Cardiac septum (tissue), 1 donor: ENCODE measurements at regions not wholly inside any gene's neighbourhood (a gene's known extent, or its start where the extent isn't known, plus 50 kb on each side); places are given as distances from the start of the nearest gene placed in this dataset.
"Not testable (repeated sequence)": the region's sequence is repeated elsewhere in the genome, so short reads cannot be mapped to it uniquely, and the experiment has no call there.

Experiments
- DNase-seq: peaks from one replicate; pipeline ENCODE4 v3.0.0-alpha.2; 2020; ENCODE audit warnings: low spot score
- intact Hi-C: fragments of 100-400 bp; cut with DNase I; formaldehyde crosslinking; loops from one replicate; pipeline ENCODE4 v1.14.0; 2022
- donor health status: DM: no; HTN: no; CAD: no.

DNA sequence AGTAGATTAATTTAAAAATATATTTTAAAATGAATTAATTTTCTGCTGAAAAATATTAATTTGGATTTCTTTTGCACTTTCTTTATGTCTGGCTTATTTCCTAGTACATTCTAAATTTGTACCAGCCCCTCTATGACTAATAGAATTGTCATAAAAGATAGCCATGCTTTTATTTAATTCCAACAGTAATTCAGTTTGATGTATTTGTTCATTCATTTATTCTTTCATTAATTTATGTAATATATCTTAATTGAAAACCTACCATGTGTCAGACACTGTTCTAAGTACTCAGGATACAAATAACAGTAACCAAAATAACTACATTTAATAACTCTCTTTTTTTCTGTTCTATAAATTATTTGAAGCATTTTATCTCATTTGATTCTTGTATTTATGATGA is 264.0 kb upstream of the CCDC179 start:
- intact Hi-C loops, result no loop called here

DNA sequence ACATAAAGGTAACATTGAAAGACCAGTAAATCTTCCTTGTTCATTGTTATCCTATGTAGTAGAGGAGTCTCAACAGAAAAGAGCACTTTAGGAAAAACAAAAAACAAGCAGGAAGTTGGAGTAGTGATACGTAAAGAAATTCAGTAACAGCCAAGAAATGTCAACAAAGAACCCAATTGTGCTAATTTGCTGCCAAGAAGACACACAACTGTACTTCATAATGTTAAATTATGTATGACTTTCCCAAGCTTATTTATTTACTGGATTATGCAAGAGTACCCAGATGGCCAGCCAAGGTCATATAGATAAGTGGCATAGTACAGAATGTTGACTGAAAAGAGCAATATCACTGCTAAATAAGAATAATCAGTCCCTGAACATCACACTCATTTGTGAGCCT is 264.7 kb upstream of the CCDC179 start:
- DNase-seq, result no peak
- intact Hi-C loops, result no loop called here

More for the DNA sequence above, 264.0 kb upstream of the CCDC179 start:
- DNase-seq, result no peak

DNA sequence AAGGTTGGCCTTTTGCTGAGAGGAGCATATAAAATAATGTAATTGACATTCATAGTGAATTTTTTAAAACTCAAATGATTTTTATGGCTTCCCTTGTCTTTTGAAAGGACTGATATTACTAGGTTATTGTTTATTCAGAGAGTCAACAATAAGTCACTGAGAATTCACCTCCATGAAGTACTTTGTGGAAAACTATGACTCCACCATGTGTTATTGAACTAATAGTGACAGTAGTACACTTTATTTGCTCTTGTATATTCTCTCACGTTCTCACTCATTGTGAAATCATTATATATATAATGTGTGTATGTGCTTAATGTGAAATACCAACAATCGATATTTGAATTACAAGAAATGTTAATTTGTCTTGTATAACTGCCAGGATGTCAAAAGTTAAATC is 267.4 kb upstream of the CCDC179 start:
- DNase-seq, result no peak
- intact Hi-C loops, result no loop called here

DNA sequence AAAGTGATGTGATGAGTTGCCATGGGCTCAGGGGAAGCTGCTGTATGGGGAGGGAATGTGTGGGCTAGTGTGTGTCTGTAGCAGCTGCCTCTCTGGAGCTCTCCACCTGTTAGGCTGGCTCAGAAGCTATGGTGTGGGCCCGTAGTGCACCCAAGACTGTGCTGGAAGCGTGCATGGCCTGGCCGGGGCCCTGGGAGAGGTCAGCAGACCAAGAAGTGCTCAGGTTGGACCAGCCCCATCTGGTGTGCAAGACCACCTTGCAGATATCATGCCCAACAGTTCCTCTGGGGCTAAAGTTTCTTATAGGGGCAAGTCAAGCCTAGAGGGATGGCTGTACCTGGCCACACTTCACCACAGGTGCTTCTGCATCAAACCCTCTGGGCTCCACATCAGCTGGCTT is 274.4 kb upstream of the CCDC179 start:
- DNase-seq, result no peak
- intact Hi-C loops, result no loop called here

DNA sequence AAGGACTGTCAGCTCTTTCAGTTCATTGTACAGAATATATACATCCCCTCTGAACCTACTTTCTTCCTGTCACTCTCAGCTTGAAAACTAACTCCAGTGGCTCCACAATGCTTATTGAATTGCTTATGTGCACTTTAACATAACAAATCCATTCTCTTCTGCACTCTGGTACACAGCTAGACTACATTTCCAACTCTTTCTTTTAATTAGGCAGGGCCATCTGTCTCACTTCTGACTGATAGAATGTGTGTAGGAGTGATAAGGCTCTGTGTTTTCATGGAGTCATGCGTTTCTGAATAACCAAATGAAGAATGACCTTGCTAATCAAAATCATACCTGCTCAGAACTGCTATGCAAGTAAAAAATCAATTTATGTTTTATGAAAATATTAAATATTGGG is 278.5 kb upstream of the CCDC179 start:
- DNase-seq, result no peak
- intact Hi-C loops, result no loop called here

DNA sequence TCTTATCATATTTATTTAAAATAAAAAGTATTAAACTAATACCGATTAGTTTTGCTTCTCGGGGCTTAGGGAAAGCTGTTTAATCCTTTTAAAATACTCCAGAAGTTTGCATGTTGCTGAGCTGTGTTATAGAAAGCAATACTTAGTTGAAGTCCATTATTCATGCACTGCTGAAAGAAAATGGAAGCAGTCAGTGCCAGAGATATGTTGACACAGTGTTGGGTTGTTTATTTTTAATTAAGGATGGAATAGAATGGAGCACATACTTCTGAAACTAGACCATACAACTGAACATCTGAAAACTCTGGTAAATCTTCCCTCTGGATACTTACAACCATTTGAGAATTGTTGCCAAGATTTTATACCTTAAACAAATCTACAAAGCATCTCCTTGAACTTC is 282.7 kb upstream of the CCDC179 start:
- no peak for DNase-seq
- intact Hi-C loops, result no loop called here

DNA sequence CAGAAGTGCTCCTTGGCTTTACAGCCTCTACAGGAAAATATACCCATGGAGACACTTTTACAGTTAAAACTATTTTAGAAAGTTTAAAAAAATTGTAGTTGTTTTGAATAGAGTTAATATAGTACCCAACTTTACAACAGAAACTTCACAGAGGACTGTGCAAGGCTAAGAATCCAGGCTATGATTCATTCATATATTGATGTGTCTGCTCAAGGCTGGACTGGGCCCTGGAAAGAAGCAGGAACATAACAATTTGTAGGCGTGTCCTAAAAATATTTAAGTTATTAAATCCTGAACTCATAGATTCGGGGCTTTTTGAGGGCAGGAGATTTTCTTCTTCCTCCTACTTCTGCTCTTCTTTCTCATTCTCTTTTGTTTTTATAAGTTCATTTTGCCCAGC is 291.5 kb upstream of the CCDC179 start:
- no peak for DNase-seq
- intact Hi-C loops, result no loop called here

DNA sequence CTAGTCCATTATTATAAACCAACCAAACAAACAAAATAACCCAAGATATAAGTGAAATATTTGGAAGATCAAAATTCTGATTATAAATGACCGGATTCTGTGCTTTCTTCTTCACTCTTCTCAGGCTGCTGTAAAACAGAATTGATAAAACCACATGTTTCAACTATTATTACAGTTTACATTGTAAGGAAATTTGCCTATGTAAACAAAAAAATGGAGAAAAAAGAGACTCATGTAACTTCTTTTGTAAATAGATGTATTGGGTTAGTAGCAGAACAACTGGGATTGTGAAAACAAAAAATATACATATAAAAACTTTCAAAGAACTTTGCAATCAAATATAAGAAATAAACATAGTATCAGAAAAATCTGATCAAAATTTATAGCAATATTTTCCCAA is 295.2 kb upstream of the CCDC179 start:
- DNase-seq, result no peak
- intact Hi-C loops, result no loop called here

DNA sequence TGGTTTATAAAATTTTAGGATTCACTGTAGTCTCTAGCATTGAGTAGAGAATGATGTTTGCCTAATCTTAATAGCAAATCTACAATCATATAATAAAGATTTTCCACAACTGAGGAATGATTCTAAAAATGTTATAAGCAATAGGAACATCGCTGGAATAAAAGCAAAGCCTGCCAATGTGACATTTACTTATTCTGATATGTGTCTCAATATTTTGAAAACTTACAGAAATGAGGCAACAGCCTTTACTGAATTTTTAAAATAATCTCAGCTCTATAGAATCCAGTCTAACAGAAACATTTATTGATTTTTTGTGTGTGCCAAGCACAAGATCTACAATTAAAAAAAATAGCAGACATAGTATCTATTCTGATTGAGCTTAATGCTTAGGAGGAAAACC is 303.7 kb upstream of the CCDC179 start:
- no peak for DNase-seq
- intact Hi-C loops, result no loop called here

DNA sequence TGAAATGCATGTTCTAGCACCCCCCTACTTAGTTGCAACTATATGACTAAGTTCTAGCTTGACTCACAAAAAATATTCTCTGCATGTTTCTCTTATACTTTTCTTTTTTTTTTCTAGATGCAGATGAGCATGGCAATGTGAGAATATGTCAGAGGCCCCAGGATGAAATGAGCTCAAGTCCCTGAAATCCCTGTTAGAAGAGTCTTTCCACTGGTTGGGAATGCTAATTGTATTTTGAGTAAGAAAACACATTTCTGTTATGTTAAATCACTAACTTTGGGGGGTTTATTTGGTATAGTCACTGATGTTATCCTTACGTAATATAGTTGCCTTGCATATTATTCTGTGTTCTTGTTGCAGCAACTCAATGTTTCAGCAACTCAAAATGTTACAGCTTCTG is 306.1 kb upstream of the CCDC179 start:
- DNase-seq, result no peak
- intact Hi-C loops, result no loop called here

DNA sequence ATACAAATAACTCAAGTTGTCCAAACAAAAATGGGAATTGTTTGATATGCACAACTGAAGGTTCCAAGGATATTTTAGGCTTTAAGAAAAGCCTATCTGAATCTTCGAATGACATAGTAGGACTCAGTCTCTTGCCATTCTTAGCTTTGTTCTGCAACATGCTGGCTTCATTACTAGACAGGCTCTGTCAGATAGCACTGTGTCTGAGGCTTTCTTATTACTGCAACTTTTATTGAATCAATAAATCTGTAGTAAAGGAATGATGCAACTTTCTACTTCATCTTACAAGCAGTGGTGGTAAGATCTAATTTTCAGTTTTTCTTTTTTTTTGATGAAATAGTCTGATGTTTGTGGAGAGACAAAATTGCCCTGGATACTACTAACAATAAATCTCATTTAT is 319.3 kb upstream of the CCDC179 start:
- DNase-seq, result no peak
- intact Hi-C loops, result no loop called here

DNA sequence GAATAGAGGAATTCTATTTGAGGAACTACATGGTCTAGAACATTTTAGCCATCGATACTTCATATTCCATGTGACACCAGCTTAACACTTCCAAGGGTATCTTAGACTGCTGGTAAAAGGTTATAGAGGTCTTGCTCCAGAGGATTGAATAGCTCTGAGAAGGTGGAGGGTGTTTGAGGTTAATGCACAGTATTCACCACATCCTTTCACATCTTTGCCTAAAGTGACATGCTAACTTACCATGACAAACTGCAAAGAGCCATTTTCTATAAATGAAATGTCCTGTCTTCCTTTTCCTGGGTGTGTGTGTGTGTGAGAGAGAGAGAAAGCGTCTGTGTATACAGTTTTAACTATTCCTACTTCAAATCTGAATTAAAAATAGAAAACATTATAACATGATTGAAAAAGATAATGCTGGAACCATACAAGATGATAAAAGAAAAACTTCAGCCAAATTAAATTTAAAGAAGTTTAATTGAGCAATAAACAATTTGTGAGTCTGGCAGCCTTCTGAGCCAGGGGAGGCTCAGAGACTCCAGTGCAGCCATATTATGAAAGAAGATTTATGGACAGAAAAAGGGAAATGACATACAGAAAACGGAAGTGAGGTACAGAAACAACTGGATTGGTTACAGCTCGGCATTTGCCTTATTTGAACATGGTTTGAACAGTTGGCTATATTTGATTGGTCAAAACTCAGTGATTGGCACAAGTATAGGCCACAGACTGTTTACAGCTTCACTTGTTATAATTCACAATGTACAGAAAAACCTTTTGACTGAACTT is 320.9 kb upstream of the CCDC179 start:
- no peak for DNase-seq
- intact Hi-C loops, result no loop called here

DNA sequence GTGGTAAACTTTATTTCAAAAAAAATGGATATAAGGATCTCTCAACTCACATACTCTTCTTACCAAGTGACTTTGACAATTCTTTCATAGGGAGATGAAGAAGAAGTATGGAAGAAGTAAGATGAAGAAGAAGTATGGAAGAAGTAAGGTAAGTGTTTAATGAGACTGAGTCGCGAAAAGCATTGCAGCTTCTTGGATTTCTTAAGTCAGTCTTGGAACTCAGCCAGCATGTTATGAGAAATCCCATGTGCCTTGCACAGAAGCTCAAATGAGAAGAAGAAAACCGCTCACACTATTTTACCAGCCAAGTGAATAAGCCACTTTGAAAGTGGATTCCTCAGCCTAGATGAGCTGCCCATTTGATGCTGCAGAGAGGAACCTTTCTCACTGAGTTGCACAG is 332.0 kb upstream of the CCDC179 start:
- intact Hi-C loops, result no loop called here
- DNase-seq, result no peak

DNA sequence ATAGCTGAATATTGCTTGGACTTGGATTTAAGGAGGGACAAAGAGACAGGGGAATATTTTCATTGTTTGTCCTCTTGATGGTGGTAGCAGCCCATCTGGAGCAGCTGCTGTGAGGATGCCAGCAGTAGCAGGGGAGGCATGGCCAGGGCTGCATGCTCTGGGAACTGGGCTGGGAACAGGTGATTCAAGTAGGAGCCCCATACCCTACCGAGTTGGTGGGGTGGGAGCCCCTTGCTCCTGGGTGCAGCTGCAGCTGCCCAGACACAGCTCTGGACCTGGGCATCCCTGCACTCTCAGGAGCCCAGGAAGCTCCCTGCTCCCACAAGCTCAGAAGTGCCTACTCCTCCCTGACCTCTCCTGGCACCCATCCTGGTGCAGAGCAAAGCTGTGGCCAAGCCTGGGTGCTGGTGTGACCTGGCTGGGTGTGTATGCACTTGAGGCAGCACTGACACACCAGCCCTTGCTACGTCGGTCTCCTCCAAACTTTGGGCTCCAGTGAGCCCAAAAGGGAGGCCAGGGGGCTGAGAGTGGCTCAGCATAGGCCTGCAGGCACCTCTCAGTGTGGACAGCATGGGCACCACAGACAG is 341.8 kb upstream of the CCDC179 start:
- intact Hi-C loops, result no loop called here
- no peak for DNase-seq

DNA sequence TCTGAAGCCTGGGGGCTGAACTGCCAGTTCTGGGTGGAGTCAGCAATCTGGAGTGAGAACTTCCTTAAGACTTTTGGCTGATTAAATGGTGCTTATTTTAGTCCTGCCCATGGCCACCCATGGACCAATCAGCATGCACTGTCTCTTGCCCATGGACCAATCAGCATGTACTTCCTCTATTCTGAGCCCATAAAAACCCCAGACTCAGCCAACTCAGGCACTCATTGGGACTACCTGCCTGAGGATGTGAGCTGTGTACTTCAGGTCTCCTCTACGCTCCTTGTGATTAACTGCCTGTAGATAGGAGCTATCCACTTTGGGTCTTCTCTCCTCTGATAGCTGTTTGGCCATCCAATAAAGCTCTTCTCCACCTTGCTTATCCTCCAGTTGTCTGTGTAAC is 342.3 kb upstream of the CCDC179 start:
- intact Hi-C loops, result no loop called here

DNA sequence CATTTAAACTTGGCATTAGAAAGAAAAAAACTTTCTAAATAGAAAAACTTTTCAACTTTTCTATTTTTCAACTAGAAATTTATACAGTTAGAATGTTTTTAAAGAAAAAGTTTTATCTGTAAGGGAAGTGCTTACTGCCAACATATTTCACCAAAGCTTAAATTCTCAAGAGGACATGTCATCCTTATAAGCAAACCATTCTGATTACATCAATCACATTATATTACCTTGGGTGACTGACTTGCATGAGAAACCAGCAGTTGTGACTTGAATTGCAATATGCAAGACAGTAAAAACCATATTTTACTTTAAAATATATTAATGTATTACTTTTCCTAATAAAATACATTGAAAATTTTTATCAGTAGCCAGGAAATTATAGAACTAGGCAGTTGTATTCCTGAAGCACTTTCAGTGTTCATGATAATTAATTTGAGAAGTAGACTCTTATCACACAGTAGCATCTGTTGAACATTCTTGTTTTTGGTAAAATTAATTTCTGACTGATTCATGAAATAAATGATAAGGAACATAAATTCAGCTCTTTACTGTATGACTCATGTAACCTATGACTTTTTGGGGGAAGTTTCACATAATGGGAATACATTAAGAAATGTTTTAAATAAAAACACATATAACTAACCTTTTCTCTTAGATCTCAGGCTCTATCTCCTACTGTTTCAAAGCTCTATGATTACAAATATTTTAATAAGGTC is 345.0 kb upstream of the CCDC179 start:
- intact Hi-C loops, result no loop called here
- DNase-seq, result no peak

More for the DNA sequence above, 342.3 kb upstream of the CCDC179 start:
- DNase-seq, result no peak

DNA sequence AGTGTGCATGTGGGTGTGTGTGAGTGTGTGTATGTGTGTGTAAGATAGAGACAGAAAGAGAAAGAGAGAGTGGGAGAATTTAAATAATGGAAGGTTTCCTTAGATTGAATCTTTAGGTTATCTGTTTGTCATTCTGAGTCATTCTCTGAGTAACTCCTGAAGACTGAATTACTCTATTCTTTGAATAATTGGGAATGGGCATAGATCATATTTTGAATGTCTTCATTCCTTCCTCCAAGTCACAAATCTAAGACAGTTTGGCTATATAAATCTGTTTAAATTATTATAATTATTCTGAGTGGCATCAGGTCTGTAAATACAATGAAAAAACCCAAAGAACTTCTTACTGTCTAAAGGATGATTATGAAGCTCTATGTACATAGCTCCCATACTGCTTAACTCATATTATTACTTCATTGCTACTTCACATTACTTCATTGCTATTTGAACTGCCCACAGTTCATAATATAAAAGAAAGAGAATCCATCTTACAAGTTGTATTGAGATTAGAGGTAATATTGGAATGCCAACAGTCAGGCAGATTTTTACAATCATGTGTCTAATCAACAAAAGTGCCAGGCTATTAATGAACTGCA is 346.6 kb upstream of the CCDC179 start:
- no peak for DNase-seq
- intact Hi-C loops, result no loop called here

DNA sequence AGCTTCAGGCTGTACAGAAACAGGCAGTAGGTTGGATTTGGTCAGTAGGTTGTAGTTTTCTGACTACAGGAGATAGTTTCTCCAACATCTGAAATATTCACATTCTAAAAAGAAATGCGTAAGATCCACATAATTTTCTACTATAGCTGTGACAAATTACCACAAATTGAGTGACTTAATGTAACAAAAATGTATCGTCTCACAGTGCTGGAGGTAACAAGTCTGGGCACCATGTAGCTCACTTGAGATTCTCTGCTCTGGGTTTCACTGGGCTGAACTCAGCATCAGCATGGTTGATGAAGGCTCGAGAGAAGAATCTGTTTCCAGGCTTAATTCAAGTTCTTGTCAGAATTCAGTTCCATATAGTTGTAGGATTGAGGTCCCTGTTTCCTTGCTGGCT is 350.9 kb upstream of the CCDC179 start:
- DNase-seq, result no peak
- intact Hi-C loops, result no loop called here

DNA sequence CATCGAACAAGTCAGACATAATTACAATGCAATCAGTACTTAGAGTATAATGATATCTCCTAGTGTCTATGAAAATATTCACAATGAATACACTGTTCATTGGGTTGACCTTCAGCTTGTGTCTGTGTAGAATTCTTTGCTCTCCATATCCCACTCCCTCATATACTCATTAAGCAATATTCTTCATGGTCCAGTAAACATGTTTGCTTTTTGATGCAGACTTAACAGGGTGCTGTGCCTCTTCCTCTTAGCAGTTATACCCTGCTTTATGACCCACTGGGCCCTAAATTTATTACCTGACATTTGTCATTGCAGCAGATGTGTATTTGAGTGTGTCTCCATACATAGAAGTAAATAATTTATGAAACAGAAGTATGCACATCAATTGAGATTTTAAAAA is 352.5 kb upstream of the CCDC179 start:
- DNase-seq, result no peak
- intact Hi-C loops, result no loop called here

DNA sequence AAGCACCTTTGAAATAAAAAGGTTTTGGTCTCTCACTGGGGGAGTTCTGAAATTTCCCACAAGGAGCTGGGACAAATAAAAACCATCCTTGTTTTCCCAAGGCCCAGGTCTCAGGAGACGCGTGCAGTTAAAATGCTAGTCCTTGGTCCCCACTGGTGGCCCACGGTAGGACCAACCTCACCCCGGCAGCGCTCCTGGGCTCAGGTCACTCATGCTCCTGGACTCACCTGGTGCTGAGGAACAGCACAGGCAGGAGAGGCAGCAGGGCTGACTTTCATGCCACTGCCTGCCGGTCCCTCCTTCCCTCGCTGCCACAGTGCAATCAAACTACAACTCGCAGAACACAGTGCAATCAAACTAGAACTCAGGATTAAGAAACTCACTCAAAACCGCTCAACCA is 356.8 kb upstream of the CCDC179 start:
- intact Hi-C loops, result no loop called here
- no peak for DNase-seq

DNA sequence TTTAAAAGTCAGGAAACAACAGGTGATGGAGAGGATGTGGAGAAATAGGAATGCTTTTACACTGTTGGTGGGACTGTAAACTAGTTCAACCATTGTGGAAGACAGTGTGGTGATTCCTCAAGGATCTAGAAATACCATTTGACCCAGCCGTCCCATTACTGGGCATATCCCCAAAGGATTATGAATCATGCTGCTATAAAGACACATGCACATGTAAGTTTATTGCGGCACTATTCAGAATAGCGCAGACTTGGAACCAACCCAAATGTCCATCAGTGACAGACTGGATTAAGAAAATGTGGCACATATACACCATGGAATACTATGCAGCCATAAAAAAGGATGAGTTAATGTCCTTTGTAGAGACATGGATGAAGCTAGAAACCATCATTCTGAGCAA is 359.8 kb upstream of the CCDC179 start:
- intact Hi-C loops, DNase-seq: not testable (repeated sequence)
